ENCODE measurements at regions not wholly inside any gene's neighbourhood (a gene's known extent, or its start where the extent isn't known, plus 50 kb on each side); places are given as distances from the start of the nearest gene placed in this dataset.

DNA sequence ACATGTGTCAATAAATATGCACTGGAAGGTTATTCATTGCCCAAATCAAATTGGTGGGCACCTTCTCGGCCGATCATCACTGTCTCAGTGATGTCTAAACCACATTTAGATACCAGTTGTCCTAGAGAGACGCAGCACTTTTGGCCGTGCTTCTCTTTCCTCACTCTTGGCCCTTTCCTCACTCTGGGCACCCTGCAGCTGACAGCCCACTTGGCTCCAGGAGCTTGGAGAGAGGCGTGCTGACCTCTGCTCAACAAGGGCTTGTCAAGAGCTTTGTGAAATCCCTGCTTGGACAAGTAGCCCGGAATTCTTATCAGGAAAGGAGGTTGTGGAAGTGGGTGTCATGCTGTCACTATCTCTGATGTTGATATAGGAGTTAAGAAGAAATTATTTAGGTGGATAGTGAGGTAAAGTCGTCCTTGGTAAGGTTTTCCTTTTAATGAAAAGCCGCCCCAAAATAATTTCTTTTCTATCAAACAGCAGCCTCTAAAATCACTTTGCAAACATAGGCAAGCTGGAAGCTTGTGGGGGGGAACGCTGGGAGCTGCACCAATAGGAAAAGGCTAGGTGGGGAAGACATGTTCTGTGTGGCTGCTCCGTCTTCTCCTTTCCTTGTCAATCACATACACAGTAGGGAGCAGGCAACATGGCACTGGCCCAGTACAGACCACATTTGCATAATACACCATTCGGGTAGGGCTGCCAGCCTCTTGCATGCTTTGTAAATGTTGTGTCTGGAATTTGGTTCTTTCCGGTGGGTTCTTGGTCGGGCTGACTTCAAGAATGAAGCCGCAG lies 126.8 kb upstream of the UBE3A start:
- Histone ChIP-seq H3K4me1 (no peaks in the 10 kb centered on the region), H3K36me3 (no peaks in the 10 kb centered on the region), H3K27me3 (no peaks in the 10 kb centered on the region), H3K4me3 (no peak overlapping the region), H3K27ac (no peak overlapping the region), H3K9me3 (no peaks in the 10 kb centered on the region)
- intact Hi-C loops (cut with DNase I; ENCODE audit: low total_unique reads) (loop anchor here (10.0 kb wide), 1 partner anchor 1911 kb away; no protein-coding TSS in a partner anchor), in situ Hi-C loops (cut with MboI; ENCODE audit: low pct_ligation_motif_present in 1 of 4, low pct_unique_long_range_greater_than_20kb in 1 of 4, low sequenced_read_pairs in 3 of 4) (no loop called here)
- DNase-seq = no peak
- 74 to 94% methylated on average over 6 to 14 of the region's 14 CpGs for WGBS, 2 donors (ENCODE audit: low coverage in 1 of 2)
- TF ChIP-seq POLR2A (IDR thresholded peaks at IDR 0.05) (no peak), POLR2AphosphoS5 (IDR thresholded peaks at IDR 0.05) (no peak), EP300 (IDR thresholded peaks at IDR 0.05; ENCODE audit: low read depth) (no peak)
- TF ChIP-seq, protein P1, sequence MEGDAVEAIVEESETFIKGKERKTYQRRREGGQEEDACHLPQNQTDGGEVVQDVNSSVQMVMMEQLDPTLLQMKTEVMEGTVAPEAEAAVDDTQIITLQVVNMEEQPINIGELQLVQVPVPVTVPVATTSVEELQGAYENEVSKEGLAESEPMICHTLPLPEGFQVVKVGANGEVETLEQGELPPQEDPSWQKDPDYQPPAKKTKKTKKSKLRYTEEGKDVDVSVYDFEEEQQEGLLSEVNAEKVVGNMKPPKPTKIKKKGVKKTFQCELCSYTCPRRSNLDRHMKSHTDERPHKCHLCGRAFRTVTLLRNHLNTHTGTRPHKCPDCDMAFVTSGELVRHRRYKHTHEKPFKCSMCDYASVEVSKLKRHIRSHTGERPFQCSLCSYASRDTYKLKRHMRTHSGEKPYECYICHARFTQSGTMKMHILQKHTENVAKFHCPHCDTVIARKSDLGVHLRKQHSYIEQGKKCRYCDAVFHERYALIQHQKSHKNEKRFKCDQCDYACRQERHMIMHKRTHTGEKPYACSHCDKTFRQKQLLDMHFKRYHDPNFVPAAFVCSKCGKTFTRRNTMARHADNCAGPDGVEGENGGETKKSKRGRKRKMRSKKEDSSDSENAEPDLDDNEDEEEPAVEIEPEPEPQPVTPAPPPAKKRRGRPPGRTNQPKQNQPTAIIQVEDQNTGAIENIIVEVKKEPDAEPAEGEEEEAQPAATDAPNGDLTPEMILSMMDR (IDR thresholded peaks at IDR 0.05) = no peak

DNA sequence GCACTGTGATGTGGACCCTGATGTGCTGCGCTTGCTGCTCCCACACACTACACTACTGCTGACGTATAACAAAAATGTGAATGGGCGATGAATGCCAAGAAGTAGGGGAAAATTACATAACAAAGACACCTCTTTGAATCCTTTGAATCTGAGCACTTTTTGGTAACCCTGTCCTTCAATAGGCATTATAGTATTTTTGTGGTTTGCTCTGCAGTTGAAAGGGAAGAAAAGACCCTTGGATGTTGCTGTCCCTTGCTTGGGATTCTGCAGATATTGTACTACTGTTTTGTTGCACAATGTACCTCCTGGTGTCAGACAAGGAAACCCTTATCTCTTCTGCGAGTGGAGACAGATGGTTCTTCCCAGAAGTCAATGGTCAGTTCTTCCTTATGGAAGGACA lies 124.8 kb upstream of the UBE3A start:
- Histone ChIP-seq H3K27ac (no peak overlapping the region), H3K27me3 (no peaks in the 10 kb centered on the region), H3K4me1 (no peaks in the 10 kb centered on the region), H3K4me3 (no peak overlapping the region), H3K36me3 (no peaks in the 10 kb centered on the region), H3K9me3 (no peaks in the 10 kb centered on the region)
- intact Hi-C loops (cut with DNase I; ENCODE audit: low total_unique reads) (loop anchor here (10.0 kb wide), 1 partner anchor 1909 kb away; no protein-coding TSS in a partner anchor), in situ Hi-C loops (cut with MboI; ENCODE audit: low pct_ligation_motif_present in 1 of 4, low pct_unique_long_range_greater_than_20kb in 1 of 4, low sequenced_read_pairs in 3 of 4) (no loop called here)
- WGBS, 2 donors (ENCODE audit: low coverage in 1 of 2) = 89 to 92% methylated on average over 3 to 4 of the region's 4 CpGs
- TF ChIP-seq POLR2AphosphoS5 (IDR thresholded peaks at IDR 0.05) (no peak), POLR2A (IDR thresholded peaks at IDR 0.05) (no peak), EP300 (IDR thresholded peaks at IDR 0.05; ENCODE audit: low read depth) (no peak)
- TF ChIP-seq, protein P1 (IDR thresholded peaks at IDR 0.05) = no peak
- no peak for DNase-seq

DNA sequence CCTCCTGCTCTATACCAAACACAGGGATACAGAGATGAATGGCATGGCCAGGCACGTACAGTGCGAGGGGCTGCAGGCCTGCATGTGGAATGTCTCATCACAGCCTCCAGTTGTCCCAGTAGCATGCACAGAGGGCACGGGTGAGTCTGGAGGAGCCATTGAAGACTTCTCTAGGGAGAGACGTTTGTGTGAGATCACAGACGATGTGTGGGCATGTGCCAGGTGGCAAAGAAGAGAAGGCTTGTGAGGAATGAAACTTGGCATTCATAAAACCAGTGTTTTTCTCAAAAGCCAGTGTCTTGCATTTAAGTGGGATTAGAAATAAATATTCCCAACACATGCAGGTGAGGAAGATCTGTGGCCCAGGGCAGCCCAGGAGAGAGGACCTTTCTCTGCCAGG lies 119.1 kb upstream of the UBE3A start:
- in situ Hi-C loops (cut with MboI; ENCODE audit: low pct_ligation_motif_present in 1 of 4, low pct_unique_long_range_greater_than_20kb in 1 of 4, low sequenced_read_pairs in 3 of 4) (no loop called here), intact Hi-C loops (cut with DNase I; ENCODE audit: low total_unique reads) (no loop called here)
- TF ChIP-seq POLR2A (IDR thresholded peaks at IDR 0.05) = no peak
- TF ChIP-seq EP300 (IDR thresholded peaks at IDR 0.05; ENCODE audit: low read depth) = no peak
- TF ChIP-seq, protein P1 (IDR thresholded peaks at IDR 0.05) = no peak
- TF ChIP-seq POLR2AphosphoS5 (IDR thresholded peaks at IDR 0.05) = no peak
- H3K27me3 ChIP-seq = no peaks in the 10 kb centered on the region
- H3K27ac ChIP-seq = no peak overlapping the region
- DNase-seq = no peak
- 79 to 82% methylated on average over 5 of the region's 5 CpGs for WGBS, 2 donors (ENCODE audit: low coverage in 1 of 2)
- H3K4me1 ChIP-seq = no peaks in the 10 kb centered on the region
- H3K36me3 ChIP-seq = no peaks in the 10 kb centered on the region
- no peaks in the 10 kb centered on the region for H3K9me3 ChIP-seq
- no peak overlapping the region for H3K4me3 ChIP-seq

DNA sequence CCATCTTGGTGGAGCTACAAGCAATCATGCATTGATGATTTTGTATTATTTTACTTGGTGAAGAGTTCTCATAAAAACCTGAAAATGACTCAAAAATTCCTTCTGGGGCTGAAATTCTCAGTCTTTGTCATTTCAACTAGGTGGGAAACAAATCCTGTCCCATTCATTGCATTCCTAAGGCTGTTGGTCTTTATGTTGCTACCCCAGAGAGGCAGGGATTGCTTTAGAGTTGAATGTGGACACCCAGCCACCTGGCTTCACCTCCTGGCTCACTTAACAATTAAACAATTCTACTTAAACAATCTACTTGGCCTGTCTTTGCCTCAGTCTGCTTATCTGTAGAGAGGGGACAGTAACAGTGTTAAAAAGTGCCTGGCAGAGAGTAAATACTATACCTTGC lies 117.3 kb upstream of the UBE3A start:
- Histone ChIP-seq H3K27ac (no peak overlapping the region), H3K4me3 (no peak overlapping the region), H3K36me3 (no peaks in the 10 kb centered on the region), H3K9me3 (no peaks in the 10 kb centered on the region), H3K27me3 (no peaks in the 10 kb centered on the region), H3K4me1 (no peaks in the 10 kb centered on the region)
- in situ Hi-C loops (cut with MboI; ENCODE audit: low pct_ligation_motif_present in 1 of 4, low pct_unique_long_range_greater_than_20kb in 1 of 4, low sequenced_read_pairs in 3 of 4) = no loop called here
- TF ChIP-seq, protein P1 (IDR thresholded peaks at IDR 0.05) = no peak
- no peak for TF ChIP-seq POLR2AphosphoS5 (IDR thresholded peaks at IDR 0.05)
- TF ChIP-seq POLR2A (IDR thresholded peaks at IDR 0.05) = no peak
- no peak for TF ChIP-seq EP300 (IDR thresholded peaks at IDR 0.05; ENCODE audit: low read depth)
- intact Hi-C loops (cut with DNase I; ENCODE audit: low total_unique reads) = no loop called here
- no peak for DNase-seq

Data from transverse colon (tissue), 4 donors.